GM12873 (cell line): ENCODE measurements at regions not wholly inside any gene's neighbourhood (a gene's known extent, or its start where the extent isn't known, plus 50 kb on each side); places are given as distances from the start of the nearest gene placed in this dataset.

Experiments
- TF ChIP-seq, protein P1 (sequence below): IDR thresholded peaks from 2 replicates; pipeline ENCODE4 v1.5.1; 2012; ENCODE audit warnings: low read depth, mild to moderate bottlenecking, moderate library complexity, low read length, control low read depth; ENCODE audit not compliant: insufficient read depth; ENCODE audit errors: missing control alignments

DNA sequence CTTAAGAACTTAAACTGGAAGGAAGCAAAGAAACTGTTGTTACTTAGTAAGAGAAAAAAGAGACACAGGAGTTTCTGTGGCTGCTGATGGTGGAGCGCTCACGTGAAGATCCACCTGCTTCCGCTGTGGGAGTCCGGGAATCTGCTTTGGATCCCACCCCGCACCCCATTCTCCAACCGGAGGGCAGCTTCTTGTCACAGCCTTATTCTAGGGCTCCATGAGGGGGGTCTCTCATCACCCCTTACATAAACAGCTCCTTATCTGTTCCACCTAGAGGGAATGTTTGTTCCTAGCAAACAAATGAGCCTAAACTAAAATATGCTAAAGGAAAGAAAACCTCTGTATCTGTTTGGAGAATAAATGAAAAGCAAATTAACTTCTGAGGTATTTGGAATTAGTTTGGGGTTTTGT lies 280.5 kb downstream of the QKI start:
- TF ChIP-seq, protein P1, sequence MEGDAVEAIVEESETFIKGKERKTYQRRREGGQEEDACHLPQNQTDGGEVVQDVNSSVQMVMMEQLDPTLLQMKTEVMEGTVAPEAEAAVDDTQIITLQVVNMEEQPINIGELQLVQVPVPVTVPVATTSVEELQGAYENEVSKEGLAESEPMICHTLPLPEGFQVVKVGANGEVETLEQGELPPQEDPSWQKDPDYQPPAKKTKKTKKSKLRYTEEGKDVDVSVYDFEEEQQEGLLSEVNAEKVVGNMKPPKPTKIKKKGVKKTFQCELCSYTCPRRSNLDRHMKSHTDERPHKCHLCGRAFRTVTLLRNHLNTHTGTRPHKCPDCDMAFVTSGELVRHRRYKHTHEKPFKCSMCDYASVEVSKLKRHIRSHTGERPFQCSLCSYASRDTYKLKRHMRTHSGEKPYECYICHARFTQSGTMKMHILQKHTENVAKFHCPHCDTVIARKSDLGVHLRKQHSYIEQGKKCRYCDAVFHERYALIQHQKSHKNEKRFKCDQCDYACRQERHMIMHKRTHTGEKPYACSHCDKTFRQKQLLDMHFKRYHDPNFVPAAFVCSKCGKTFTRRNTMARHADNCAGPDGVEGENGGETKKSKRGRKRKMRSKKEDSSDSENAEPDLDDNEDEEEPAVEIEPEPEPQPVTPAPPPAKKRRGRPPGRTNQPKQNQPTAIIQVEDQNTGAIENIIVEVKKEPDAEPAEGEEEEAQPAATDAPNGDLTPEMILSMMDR = no peak

DNA sequence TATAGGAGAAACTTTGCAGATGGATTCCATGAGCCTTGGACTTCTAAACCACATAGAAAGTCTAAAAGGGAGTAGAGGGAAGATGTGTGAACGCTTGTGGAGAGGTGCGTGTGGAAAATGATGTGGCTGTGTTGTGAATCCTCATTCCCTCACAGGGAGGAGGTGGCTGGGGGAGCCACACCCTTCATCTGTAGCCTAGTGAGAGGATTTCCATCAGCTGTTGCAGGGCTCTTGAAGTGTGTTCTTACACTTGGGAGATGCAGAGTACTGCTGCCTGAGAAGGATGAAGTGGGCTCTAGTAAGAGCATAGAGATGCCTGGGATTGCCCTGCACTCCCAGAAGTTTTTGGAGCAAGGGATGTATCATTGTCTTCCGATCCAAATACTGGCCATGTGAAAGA lies 279.6 kb downstream of the QKI start:
- TF ChIP-seq, protein P1 = no peak

DNA sequence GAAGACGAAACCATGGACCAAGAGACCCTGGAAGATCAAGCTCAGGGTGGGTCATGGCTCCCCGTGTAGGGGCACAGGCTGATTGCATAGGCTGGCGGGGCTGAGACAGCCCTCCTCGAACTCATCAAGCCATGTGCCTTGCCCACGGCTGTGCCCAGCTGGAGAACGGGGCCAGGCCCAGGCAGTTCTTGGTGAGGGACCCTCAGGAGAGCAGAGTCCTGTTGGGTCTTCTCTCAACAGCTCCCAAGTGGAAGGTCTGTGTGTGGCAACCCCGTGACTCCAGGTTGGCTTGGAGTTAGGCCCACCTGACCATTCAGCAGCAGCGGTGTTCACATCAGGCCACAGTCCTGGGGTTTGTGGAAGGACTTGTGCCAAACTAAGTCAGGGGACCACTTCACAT lies 276.5 kb downstream of the QKI start:
- TF ChIP-seq, protein P1 = no peak

DNA sequence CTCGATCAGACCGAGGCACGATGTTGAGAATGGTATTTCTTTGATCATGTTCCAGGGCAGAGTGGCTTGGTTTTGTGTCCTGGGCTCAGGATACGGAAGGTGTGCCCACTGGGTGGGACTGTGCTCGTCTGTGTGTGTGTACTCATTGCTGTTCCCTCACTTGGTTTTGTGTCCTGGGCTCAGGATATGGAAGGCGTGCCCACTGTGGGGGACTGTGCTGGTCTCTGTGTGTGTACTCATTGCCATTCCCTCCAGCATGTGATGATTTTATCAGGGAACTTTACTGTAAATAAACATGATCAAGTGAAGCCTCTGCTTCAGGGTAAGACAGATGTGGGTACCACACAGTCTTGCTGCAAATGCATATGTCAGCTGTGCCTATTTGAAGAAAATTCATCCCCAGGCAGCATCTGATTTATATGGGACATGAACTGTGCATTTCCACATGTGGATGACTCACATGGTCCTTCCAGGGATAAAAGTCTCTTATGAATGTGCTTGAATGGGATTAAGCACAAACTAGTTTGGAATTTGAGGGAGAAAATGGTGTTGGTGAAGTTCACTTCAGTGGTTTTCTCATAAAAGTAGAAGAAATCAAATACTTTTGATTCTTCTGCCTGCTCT lies 274.3 kb downstream of the QKI start:
- TF ChIP-seq, protein P1 = no peak

DNA sequence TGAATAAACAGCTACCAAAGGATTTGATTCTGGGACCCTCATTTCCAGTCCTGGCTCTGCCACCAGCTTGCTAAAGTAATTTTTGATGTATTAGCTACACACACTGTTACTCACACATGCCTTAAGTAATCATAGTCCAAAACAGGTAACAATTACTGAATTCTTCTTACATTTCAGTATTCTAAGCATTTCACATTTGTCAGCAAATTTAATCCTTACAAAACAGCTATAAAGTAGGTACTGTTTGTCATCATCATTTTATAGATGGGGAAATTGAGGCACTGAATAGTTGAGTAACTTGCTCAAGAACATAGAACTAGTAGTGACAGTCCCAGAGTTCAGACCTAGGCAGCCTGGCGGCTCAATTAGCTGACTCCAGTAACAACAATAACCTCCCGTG lies 272.6 kb downstream of the QKI start:
- TF ChIP-seq, protein P1 = no peak

DNA sequence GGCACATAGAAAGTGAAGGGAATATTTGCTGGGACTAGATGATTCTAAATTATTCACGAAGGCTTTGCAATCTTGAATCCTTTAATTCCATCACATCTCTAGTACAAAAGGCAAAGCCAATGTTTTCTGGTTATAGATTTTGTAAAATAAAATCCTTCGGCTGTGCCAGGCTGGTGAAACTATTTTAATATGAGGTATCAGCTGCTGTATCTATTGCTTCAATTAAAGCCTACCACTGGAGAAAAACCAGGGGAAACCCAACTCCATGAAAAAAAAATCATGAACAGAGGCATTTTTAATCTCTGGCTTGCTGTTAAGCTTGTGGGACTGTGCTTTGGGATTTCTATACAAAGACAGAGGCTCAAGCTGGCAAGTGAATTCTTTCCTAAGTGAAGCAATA lies 271.8 kb downstream of the QKI start:
- TF ChIP-seq, protein P1 = no peak

DNA sequence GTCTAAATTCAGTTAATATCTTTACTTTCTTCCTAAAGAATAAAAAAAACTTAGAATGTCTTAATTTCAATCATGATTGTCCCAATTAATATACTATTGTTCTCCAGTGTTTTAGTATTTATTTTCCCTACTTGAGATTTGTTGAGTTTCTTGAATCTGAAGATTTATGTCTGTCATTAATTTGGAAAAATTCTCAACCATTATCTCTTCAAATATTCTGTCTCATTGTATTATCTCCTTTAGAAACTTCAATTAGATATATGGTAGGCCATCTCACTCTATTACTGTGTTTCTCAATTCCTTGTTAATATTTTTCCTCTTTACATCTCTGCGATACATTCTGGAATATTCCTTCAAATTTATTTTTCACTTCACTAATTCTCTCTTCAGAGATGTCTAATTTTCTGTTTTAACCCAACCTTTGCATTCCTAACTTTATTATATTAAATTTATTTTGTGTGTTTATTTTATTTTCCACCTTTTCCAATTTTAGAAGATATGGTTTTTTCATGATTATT lies 268.6 kb downstream of the QKI start:
- TF ChIP-seq, protein P1 = no peak
